HG03045 (cell line): ENCODE measurements at regions not wholly inside any gene's neighbourhood (a gene's known extent, or its start where the extent isn't known, plus 50 kb on each side); places are given as distances from the start of the nearest gene placed in this dataset.
"Not testable (repeated sequence)": the region's sequence is repeated elsewhere in the genome, so short reads cannot be mapped to it uniquely, and the experiment has no call there.

Experiments
- ATAC-seq: cut with Tn5 transposase; IDR thresholded peaks from one replicate; pipeline ENCODE4 v1.9.1; 2021; ENCODE audit warnings: mild to moderate bottlenecking, moderate library complexity; ENCODE audit not compliant: unreplicated experiment

DNA sequence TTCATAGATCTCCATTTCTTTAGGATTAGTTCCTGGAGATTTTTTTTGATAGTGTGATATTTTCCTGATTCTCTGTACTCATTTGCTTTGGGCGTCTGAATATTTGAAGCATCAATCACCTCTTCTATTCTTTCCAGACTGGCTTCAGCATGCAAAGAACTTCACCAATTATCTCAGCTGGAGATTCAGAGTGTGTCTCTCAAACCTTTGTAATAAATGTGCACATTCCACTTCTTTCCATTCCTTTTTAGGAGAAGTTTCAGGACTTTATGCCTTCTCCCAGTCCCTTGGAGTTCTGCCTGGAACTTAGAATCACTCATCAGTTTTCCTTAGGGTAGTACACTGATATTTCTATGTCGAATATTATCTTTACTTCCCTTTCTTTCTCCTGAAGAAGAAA, 334.8 kb downstream of the TEX13C start:
- no peak for ATAC-seq

DNA sequence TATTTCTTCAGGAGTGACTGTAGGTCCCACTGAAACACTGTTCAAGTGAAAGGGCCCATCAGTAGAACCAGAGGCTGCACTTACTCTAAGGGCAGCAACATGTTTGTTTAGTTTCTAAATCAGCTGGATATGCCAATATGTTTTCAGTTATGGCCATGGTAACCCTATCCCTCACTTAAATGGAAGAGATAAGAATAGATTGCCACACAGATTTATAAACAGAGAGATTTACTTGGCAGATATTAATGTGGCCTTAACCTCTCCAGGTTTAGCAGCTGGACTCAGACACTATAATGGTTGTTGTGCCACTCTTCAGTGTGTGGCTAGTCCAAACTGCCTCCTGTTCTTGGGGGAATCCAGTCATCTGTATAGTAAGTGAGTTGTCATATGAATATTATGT, 354.1 kb downstream of the TEX13C start:
- ATAC-seq, result no peak

DNA sequence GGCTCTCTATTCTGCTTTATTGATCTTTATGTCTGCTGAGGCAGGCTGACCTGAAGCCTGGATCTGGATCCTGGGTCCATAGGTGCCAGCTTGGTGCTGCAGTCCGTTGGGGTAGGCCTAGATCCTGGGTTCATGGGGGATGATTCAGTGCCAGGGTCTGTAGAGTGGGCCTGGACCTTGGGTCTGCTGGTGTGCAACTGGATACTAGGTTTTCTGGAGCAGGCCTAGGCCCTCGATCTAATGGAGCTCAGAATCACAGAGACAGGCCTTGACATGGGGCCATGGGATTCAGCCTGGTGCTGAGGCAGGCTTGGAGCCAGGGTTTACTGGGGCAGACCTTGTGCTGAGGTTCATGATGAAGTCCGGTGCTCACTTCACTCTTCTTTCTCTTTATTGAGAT, 358.6 kb downstream of the TEX13C start:
- ATAC-seq, result no peak

DNA sequence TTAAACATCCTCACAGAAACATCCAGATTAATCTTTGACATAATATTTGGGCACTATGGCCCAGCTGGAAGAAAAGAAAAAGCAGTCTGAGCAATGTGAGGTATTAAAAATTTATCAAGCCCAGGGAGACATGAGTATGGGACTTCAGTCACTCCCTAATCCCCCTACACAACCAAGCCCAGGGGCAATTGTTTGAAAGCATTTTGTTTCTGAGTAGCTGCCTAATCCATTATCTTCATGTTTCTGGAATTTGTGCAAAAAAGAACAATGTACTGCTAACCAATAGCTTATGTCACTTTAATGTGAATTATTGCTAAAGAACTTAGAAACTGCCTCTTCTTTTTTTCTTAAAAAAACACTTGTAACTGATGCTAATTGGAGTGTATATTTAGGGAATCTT, 360.7 kb downstream of the TEX13C start:
- ATAC-seq, result no peak

DNA sequence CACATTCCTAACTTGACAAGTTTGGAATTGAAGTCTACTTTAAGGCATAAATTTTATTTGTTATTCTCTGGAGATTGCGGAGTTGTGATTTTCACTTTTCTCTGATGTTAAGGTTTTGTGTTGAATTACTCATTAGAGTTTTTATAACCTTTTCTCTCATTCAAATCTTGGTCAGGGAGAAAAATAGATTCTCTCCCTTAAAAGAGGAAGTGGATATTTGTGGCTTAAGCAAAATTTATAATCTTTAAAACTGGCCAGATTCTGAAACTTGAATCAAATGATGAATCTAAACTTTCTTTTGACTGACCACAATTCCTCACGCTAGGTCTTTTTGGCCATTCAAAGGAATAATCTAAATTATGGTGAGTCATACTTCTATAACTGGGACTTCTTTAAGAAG, 361.4 kb downstream of the TEX13C start:
- ATAC-seq, result no peak

DNA sequence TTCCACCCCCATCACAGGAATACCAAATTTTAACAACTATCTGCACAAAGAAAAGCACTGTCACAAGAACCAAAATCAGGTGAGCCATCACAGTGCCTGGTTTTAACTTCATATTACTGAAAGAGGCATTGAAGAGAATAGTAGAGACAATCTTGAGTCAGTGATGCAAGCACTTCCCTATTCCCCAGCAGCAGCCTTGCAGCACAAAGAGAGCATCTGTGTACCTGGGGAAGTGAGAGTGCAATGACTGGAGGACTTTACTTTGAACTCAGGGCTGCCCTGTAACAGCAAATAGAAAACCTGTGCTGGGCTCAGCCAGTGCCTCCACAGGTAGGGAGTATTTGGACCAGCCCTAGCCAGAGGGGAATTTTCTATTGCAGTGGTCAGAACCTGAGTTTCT, 361.8 kb downstream of the TEX13C start:
- peak; percentile 62 for ATAC-seq

DNA sequence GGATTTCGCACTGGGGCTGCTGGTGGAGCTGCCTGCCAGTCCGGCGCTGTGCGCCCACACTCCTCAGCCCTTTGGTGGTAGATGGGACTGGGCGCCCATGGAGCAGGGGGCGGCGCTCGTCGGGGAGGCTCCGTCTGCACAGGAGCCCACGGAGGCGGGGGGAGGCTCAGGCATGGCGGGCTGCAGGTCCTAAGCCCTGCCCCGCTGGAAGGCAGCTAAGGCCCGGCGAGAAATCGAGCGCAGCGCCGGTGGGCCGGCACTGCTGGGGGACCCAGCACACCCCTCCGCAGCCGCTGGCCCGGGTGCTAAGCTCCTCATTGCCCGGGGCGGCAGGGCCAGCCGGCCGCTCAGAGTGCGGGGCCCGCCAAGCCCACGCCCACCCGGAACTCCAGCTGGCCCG, 370.9 kb downstream of the TEX13C start:
- ATAC-seq, result not testable (repeated sequence)

DNA sequence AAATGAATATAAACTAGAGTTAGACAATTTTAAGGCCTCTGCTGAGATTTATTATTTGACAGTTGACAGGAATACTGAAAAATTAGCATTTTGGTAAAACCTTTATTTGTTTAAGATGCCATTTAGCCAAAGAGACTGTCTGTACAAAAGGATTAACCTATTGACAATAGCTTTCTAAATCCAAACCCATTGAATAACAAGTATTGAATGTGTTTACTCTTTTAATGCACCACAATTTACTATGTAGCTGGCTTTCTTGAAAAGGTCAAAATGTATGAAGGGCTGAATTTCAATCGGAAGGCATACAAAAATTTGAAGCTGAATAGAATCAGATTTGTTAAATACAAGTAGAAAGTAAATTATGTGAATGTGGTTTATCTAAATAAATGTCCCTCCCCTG, 374.5 kb downstream of the TEX13C start:
- ATAC-seq, result no peak

DNA sequence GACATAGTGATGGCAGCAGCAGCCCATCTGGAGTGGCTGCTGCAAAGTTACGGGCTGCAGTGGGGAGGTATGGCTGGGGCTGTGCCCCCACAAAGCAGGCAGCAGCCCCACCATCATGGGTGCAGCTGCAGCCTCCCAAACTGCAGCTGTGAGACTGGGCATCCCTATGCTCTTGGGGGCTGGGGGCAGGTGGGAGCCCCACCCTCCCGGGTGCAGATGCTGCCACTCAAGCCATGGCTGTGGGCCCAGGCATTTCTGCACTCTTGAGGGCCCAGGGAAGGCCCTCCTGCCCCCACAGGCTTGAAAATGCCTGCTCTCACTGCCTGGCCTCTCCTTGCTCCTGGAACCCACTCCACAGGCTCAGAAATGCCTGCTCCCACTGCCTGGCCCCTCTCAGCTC, 389.4 kb downstream of the TEX13C start:
- ATAC-seq, result no peak

DNA sequence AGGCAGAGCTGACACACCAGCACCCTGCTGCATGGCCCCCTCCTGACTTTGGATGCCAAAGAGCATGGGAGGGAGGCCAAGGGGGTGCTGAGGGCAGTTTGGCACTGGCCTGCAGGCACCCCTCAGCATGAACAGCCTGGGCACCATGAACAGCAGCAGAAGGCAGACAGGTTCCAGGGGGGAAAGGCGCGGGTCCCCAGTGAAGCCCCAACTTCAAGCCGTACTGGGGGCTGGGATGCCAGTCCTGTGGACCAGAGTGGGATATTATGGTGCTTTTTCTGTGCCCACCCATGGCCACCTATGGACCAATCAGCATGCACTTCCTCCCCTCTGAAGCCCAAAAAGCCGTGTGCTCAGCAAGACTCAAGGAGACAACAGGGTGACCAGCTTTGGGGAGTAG, 389.9 kb downstream of the TEX13C start:
- no peak for ATAC-seq

DNA sequence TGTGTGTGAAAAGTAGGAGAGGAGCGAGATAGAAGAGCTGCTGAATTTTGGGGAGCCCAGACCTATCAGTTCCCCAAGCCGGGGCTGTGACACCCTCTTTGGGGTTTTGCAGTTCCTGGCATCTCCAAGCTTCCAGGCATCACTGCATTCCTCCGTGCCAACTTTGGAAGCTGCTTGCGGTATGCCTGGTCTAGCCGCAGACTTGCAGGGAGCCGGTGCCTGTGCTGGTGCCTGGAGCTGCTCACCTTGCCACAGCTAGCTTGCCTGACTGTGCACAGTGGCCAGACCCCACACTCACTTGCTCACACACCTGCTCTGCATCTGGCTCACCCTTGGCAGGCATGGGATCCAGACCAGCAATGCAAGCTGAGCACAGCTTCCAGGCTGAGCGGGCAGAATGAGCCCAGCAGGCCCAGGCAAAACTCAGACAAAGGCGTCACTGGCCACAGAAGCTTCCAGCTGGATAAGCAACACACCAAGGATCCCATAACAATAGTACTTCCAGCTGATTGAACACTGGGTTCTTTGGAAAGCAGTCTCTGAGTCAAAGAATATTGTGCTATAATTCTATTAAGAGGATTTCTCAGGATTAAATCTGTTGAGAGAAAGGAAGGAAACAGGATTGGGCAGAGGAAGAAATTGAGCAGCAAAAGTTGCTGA, 390.9 kb downstream of the TEX13C start:
- ATAC-seq, result no peak

DNA sequence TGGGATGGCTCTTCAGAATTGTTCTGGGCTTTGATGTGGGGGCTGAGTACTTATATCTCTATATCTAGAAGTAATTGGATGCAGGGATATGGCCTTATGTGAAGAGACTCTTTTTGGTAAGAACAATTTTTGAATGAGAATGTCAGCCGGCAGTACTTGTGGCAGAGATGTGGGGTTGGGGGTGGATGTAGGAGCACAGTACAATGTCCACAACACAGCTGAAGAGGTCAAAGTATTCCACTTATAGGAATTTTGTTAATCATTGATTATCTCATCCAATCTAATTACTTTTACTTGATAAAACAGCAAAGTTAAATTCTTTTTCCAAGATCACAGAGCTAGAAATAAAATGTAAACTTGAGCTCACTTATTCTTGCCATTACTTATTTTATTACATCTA, 391.4 kb downstream of the TEX13C start:
- ATAC-seq, result no peak

DNA sequence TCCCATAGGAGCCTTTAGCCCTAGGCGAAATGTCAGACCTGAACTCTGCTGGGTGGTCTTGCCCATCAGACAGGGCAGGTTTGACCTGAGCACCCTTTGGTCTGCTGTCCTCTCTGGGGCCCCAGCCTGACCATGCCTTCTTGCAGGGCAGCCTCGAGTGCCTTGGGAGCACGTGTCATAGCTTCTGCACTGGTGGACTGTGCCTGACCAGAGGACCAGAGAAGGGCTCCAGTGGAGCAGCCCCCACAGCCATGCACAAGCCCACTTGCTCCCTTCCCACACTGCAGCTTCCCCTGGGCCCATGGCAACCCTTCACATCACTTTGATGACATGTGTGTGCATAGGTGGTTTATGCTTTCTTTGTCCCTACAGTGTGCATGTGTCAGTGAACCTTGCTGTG, 394.0 kb downstream of the TEX13C start:
- no peak for ATAC-seq

DNA sequence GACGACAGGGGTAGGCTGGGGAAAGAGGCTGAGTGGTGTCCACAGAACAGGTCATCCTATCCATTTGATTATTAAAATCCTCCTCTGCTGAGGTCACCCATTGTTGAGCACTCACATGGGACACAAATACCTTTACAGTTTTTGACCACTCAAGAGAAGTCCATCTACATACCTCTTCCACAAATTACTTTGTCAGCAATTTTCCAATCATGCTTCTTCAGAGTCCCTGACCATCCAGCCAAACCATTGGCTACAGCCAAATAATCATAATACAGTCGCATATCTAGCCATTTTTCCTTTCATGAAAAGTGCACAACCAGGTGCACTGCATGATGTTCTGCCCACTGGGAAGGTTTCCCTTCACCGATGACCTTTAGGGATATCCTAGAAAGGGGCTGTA, 407.4 kb downstream of the TEX13C start:
- no peak for ATAC-seq

DNA sequence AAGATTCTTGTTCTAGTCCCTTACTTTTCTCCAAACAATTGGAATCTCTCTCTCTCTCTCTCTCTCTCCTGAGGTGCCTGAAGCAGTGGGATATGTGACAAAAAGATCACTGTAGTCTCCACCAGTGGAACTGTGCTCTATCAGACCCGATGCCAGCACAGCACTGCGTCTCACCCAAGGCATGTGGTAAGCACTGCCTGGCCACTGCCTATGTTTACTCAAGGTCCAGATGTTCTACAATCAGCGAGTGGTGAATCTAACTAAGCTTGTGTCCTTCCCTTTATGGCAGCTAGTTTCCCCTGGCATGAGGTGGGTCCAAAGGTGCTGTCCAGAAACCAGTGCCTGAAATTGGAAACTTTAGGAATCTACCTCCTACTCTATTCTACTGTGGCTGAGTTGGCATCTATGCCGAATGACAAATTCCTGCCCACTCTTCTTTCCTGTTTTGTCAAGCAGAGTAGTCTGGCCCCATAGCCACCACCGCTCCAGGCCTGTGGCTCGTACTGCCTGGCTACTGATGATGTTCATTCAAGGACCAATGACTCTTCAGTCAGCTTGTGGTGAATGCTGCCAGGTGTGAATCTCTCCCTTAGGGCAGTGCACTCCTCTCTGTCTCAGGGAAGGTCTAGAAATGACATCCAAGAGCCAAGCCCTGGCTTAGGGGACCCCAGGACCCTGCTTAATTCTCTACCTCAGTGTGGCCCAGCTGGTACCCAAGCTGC, 416.5 kb downstream of the TEX13C start:
- ATAC-seq, result no peak

DNA sequence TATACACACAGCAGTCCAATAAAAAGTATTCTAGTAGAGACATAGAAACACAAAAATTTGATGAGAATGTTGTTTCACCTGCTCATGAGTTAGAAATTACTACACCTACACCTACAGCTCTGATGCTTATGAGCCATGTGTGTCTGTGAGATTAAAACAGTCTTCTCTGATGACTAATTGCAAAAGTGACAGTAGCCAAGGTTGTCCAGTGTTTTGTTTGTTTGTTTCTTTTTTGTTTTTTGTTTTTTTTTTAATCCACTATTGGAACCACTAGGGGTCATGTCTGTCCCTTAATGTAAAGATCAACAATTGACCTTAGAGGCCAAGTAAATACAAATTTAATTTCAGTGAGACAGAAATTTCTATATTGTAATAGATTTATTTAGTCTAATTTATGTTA, 423.1 kb downstream of the TEX13C start:
- no peak for ATAC-seq

DNA sequence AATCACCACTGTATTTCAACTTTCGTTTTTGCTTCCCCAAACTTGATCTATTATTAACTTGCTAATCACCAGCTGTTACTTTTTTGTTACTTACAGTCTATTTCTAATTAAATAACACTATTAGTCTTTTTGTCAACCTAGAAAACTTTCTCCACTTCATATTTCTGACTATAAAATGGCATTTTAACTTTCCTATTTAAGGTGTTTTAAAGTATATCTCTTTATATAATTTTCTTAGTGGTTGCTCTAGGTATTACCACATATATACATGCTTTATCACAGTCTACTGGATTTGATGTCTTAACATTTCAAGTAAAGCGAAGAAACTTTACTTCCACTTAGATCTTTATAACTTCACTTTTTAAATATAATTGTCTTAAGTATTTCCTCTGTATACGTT, 421.2 kb downstream of the DCAF12L2 start:
- no peak for ATAC-seq

DNA sequence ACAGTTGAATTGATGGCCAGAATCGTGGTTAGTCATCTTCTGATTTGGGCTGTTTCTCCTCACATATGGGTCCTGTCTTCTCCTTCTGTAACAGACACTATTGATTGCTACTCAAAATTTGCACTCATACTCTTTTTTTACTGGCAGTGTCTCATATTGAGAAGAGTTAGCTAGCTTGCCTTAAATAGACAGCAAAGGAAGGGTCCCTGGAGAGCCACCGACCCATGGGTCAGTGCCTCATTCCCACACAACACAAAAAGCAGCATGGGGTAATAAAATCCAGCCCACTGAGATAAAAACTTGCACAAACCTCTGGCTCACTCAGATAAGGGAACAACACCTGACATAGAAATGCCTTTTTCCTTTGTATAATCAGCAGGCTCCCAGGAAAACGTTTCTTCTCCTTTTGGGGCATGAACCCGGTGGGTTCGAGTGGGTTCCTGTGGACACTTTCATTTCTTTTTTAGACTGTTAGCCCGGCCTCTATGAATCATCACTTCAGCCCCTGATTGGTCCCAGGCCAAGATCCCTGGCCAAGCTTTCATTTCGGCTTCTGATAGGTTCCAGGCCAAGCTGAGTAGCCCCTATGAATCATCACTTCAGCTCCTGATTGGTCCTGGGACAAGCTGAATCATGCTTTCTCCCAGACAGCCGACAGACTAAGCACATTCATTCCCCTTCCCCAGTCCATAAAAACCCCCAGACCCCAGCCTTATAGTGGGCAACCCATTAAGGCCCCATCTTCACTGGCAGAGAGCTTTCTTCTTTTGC, 408.1 kb downstream of the DCAF12L2 start:
- ATAC-seq, result no peak

DNA sequence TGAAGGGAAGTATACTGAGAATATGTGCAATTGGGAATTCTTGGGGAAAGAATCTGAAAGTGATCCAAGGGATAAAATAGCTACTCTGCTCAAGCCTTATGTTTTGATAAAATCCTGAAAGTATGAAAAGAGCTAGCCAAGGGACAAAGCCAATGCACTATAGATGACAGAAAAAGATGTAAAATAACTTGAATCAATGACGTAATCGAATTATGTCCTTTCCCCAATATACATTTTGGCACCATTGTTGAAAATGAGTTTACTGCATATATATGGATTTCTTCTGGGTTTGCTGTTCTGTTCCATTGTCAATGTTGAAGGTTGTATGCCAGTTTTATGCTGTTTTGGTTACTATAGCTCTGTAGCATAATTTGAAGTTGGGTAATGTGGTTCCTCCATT, 407.3 kb downstream of the DCAF12L2 start:
- ATAC-seq, result no peak

DNA sequence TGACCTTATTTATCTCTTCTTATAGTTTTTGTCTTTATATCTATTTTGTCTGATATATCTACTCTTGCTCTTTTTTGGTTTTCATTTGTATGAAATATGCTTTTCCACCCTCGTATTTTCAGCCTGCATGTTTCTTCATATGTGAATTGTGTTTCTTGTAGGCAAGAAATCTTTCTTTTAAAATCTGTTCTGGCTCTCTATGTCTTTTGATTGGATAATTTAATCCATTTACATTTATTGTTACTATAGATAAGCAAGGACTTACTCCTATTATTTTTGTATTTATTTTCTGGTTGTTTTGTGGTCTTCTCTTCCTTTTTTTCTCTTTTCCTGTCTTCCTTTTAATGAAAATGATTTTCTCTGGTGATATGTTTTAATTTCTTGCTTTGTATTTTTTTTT, 403.1 kb downstream of the DCAF12L2 start:
- no peak for ATAC-seq

DNA sequence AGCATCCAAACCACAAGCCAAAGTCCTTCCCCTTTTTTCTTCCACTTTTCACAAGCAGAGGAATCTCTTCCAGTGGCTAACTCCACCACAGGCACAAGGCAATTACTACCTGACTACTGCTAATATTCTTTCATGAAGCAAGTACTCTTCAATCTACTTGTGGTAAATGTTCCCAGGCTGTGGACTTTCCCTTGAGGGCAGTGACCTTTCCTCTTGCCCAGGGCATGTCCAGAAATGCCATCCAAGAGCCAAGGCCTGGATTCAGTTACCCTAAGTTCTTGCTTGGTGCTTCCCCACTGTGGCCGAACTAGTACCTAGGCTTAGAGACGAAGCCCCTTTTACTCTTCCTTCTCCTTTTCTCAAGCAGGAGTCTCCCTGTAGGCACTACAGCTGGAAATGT, 400.7 kb downstream of the DCAF12L2 start:
- no peak for ATAC-seq

DNA sequence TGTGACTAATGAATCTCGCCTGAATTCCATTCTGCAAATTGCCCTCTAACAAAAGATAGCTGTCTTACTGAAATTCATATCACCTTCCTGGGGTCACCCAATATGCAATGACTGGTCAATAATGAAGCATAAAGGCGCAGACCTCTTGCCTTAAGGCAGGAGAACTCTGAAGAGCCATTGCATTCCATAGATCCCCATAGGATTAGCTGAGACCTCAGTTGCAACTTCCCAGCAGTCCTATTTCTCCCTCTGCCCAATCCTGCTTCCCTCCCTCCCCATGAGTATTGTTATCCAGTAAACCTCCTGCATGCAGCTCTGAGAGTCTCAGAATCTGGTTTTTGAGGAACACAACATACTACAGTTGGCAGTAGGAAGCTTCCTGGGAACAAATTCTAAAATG, 396.5 kb downstream of the DCAF12L2 start:
- ATAC-seq, result no peak
